ENCODE measurements at regions not wholly inside any gene's neighbourhood (a gene's known extent, or its start where the extent isn't known, plus 50 kb on each side); places are given as distances from the start of the nearest gene placed in this dataset.
A peak's percentile ranks its signal among the peaks of the same experiment; 100 is the strongest.

DNA sequence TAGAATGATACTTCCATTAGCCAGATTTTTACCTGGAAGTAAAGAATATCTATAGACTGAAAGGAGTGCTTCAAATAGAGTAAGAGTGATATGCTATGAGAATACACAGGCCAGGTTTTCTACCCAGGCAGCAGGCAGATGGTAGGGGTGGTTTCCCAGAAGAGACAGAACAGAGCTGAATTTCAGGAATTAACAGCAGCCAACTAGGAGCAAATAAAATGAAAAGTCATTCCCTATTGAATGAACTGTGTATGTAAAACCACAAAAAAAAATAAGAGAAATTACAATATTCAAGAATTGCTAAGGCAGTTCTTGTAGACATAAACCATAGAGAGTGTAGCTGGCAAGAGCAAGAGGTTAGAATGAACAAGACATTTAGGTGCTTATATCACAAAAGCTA is 336.8 kb downstream of the KCNJ3 start:
- H3K27me3 ChIP-seq (ENCODE audit: control insufficient read depth in 1 of 2, insufficient read depth in 1 of 2, low read length in 2 of 2) = no peaks in the 10 kb centered on the region
- H2BK120ac ChIP-seq (ENCODE audit: low read depth, low read length) = peak overlapping the region; percentile 19
- no peak for DNase-seq
- H2AK5ac ChIP-seq (ENCODE audit: low read length, severe bottlenecking) = no peak overlapping the region
- H4K8ac ChIP-seq (ENCODE audit: low read length) = no peak overlapping the region
- no peak overlapping the region for H3K23ac ChIP-seq (ENCODE audit: low read length in 2 of 2)
- H3K9ac ChIP-seq (ENCODE audit: low read length) = no peak overlapping the region
- H2BK15ac ChIP-seq (ENCODE audit: low read depth, poor library complexity, severe bottlenecking) = no peak overlapping the region
- no peaks in the 10 kb centered on the region for H3K36me3 ChIP-seq (ENCODE audit: control insufficient read depth in 1 of 2, insufficient read depth in 2 of 2, low read depth in 1 of 2, low read length in 2 of 2)
- peaks cover 2% of the 10 kb centered on the region for H3K9me3 ChIP-seq (ENCODE audit: control insufficient read depth, low read length)
- H3K4me3 ChIP-seq (ENCODE audit: insufficient read depth in 1 of 2, low read depth in 1 of 2, low read length in 2 of 2) = no peak overlapping the region
- no peak overlapping the region for H4K91ac ChIP-seq (ENCODE audit: low read length)
- no peak overlapping the region for H2BK5ac ChIP-seq (ENCODE audit: low read depth, low read length, poor library complexity, severe bottlenecking)
- no peaks in the 10 kb centered on the region for H3K4me1 ChIP-seq (ENCODE audit: control insufficient read depth, insufficient read depth, low read depth, low read length)
- H3K27ac ChIP-seq (ENCODE audit: low read length, poor library complexity, severe bottlenecking) = no peak overlapping the region
- no peak overlapping the region for H3K4ac ChIP-seq (ENCODE audit: low read depth in 1 of 2, low read length in 2 of 2)
- H3K14ac ChIP-seq (ENCODE audit: low read length in 2 of 2) = no peak overlapping the region
- no peak overlapping the region for H3K18ac ChIP-seq (ENCODE audit: low read depth in 1 of 2, low read length in 2 of 2)
- no peak overlapping the region for H3K4me2 ChIP-seq (ENCODE audit: low read length, poor library complexity, severe bottlenecking)
- H3K79me1 ChIP-seq (replicated peaks; ENCODE audit: low read length, poor library complexity, severe bottlenecking) = no peaks in the 10 kb centered on the region
- H2BK12ac ChIP-seq (ENCODE audit: low read length in 2 of 2) = no peak overlapping the region
- no peak overlapping the region for H2AFZ ChIP-seq (ENCODE audit: low read depth, low read length)

DNA sequence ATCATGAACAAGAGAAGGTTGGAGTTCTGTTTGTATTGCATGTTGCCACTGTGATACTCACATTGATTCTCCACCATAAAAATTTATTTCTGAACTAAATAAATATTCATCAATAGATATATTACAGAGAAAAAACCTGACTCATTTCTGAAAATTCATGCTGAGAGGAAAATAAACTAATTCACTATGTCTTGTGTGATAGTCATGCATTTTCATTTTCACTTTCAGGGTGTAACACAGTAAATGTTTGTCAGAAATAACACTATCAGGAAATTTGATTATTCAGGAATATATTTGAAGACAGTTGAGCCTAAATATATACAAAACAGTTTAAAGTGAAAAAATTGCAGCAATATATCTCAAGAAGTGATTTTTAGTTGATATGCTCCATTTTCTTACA is 335.2 kb downstream of the KCNJ3 start:
- H3K27me3 ChIP-seq (ENCODE audit: control insufficient read depth in 1 of 2, insufficient read depth in 1 of 2, low read length in 2 of 2) = no peaks in the 10 kb centered on the region
- H3K79me1 ChIP-seq (replicated peaks; ENCODE audit: low read length, poor library complexity, severe bottlenecking) = no peaks in the 10 kb centered on the region
- no peak overlapping the region for H3K4me2 ChIP-seq (ENCODE audit: low read length, poor library complexity, severe bottlenecking)
- H4K8ac ChIP-seq (ENCODE audit: low read length) = no peak overlapping the region
- no peak overlapping the region for H2BK15ac ChIP-seq (ENCODE audit: low read depth, poor library complexity, severe bottlenecking)
- H2AFZ ChIP-seq (ENCODE audit: low read depth, low read length) = no peak overlapping the region
- no peak overlapping the region for H3K23ac ChIP-seq (ENCODE audit: low read length in 2 of 2)
- no peak overlapping the region for H2BK120ac ChIP-seq (ENCODE audit: low read depth, low read length)
- no peak overlapping the region for H3K4me3 ChIP-seq (ENCODE audit: insufficient read depth in 1 of 2, low read depth in 1 of 2, low read length in 2 of 2)
- H2AK5ac ChIP-seq (ENCODE audit: low read length, severe bottlenecking) = no peak overlapping the region
- no peaks in the 10 kb centered on the region for H3K36me3 ChIP-seq (ENCODE audit: control insufficient read depth in 1 of 2, insufficient read depth in 2 of 2, low read depth in 1 of 2, low read length in 2 of 2)
- DNase-seq = no peak
- H3K9ac ChIP-seq (ENCODE audit: low read length) = no peak overlapping the region
- H3K18ac ChIP-seq (ENCODE audit: low read depth in 1 of 2, low read length in 2 of 2) = no peak overlapping the region
- H3K4ac ChIP-seq (ENCODE audit: low read depth in 1 of 2, low read length in 2 of 2) = no peak overlapping the region
- no peak overlapping the region for H3K27ac ChIP-seq (ENCODE audit: low read length, poor library complexity, severe bottlenecking)
- H4K91ac ChIP-seq (ENCODE audit: low read length) = no peak overlapping the region
- H3K4me1 ChIP-seq (ENCODE audit: control insufficient read depth, insufficient read depth, low read depth, low read length) = no peaks in the 10 kb centered on the region
- H2BK5ac ChIP-seq (ENCODE audit: low read depth, low read length, poor library complexity, severe bottlenecking) = no peak overlapping the region
- H3K14ac ChIP-seq (ENCODE audit: low read length in 2 of 2) = no peak overlapping the region
- H2BK12ac ChIP-seq (ENCODE audit: low read length in 2 of 2) = no peak overlapping the region
- H3K9me3 ChIP-seq (ENCODE audit: control insufficient read depth, low read length) = peaks cover 7% of the 10 kb centered on the region

GRCh38 chr2:155030296-155030695 is 331.8 kb downstream of the KCNJ3 start:
- Histone ChIP-seq H3K9ac (ENCODE audit: low read length) (no peak overlapping the region), H2BK12ac (ENCODE audit: low read length in 2 of 2) (no peak overlapping the region), H3K27me3 (ENCODE audit: control insufficient read depth in 1 of 2, insufficient read depth in 1 of 2, low read length in 2 of 2) (no peaks in the 10 kb centered on the region), H2BK15ac (ENCODE audit: low read depth, poor library complexity, severe bottlenecking) (no peak overlapping the region), H2BK120ac (ENCODE audit: low read depth, low read length) (no peak overlapping the region), H3K4me2 (ENCODE audit: low read length, poor library complexity, severe bottlenecking) (no peak overlapping the region), H2AFZ (ENCODE audit: low read depth, low read length) (no peak overlapping the region), H4K8ac (ENCODE audit: low read length) (no peak overlapping the region), H3K4me1 (ENCODE audit: control insufficient read depth, insufficient read depth, low read depth, low read length) (no peaks in the 10 kb centered on the region), H2AK5ac (ENCODE audit: low read length, severe bottlenecking) (no peak overlapping the region), H3K36me3 (ENCODE audit: control insufficient read depth in 1 of 2, insufficient read depth in 2 of 2, low read depth in 1 of 2, low read length in 2 of 2) (no peaks in the 10 kb centered on the region), H3K18ac (ENCODE audit: low read depth in 1 of 2, low read length in 2 of 2) (no peak overlapping the region), H3K27ac (ENCODE audit: low read length, poor library complexity, severe bottlenecking) (no peak overlapping the region), H2BK5ac (ENCODE audit: low read depth, low read length, poor library complexity, severe bottlenecking) (no peak overlapping the region), H4K91ac (ENCODE audit: low read length) (no peak overlapping the region), H3K14ac (ENCODE audit: low read length in 2 of 2) (no peak overlapping the region), H3K79me1 (replicated peaks; ENCODE audit: low read length, poor library complexity, severe bottlenecking) (no peaks in the 10 kb centered on the region), H3K4me3 (ENCODE audit: insufficient read depth in 1 of 2, low read depth in 1 of 2, low read length in 2 of 2) (no peak overlapping the region), H3K9me3 (ENCODE audit: control insufficient read depth, low read length) (peaks cover 4% of the 10 kb centered on the region), H3K4ac (ENCODE audit: low read depth in 1 of 2, low read length in 2 of 2) (no peak overlapping the region), H3K23ac (ENCODE audit: low read length in 2 of 2) (no peak overlapping the region)
- no peak for DNase-seq

DNA sequence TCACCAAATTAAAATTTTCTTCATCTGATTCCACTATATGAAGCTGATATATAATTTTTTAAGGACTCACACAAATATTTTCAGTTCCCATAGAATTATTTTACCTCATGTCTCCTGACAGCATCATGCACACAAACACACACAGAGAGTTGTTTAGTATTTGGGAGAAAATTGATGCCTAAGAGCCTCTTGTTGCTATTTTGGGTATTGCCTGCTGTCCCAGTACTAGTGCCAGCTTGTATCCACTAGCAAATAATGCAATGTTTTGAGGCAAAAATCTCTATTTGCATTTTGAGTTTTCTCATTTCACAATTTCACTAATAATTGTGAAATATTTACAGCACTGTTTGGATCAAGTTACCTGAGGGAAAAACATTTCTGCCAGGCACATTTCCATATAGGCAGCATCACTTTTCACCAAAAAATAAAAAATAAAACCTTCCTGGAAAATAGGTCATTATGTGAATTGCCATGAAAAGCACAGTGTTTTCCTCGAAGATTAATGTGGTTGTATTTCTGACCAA is 328.2 kb downstream of the KCNJ3 start:
- H3K36me3 ChIP-seq (ENCODE audit: control insufficient read depth in 1 of 2, insufficient read depth in 2 of 2, low read depth in 1 of 2, low read length in 2 of 2) = no peaks in the 10 kb centered on the region
- H2BK12ac ChIP-seq (ENCODE audit: low read length in 2 of 2) = no peak overlapping the region
- no peak overlapping the region for H4K91ac ChIP-seq (ENCODE audit: low read length)
- H3K23ac ChIP-seq (ENCODE audit: low read length in 2 of 2) = no peak overlapping the region
- no peak overlapping the region for H2AK5ac ChIP-seq (ENCODE audit: low read length, severe bottlenecking)
- no peak overlapping the region for H2AFZ ChIP-seq (ENCODE audit: low read depth, low read length)
- no peak overlapping the region for H3K18ac ChIP-seq (ENCODE audit: low read depth in 1 of 2, low read length in 2 of 2)
- no peaks in the 10 kb centered on the region for H3K27me3 ChIP-seq (ENCODE audit: control insufficient read depth in 1 of 2, insufficient read depth in 1 of 2, low read length in 2 of 2)
- H2BK5ac ChIP-seq (ENCODE audit: low read depth, low read length, poor library complexity, severe bottlenecking) = no peak overlapping the region
- H3K4me1 ChIP-seq (ENCODE audit: control insufficient read depth, insufficient read depth, low read depth, low read length) = no peaks in the 10 kb centered on the region
- peaks cover 4% of the 10 kb centered on the region for H3K9me3 ChIP-seq (ENCODE audit: control insufficient read depth, low read length)
- no peak overlapping the region for H3K4me2 ChIP-seq (ENCODE audit: low read length, poor library complexity, severe bottlenecking)
- H4K8ac ChIP-seq (ENCODE audit: low read length) = no peak overlapping the region
- H3K79me1 ChIP-seq (replicated peaks; ENCODE audit: low read length, poor library complexity, severe bottlenecking) = no peaks in the 10 kb centered on the region
- no peak overlapping the region for H3K14ac ChIP-seq (ENCODE audit: low read length in 2 of 2)
- WGBS = no CpG with 5 or more reads among the region's 1 CpG
- no peak overlapping the region for H3K9ac ChIP-seq (ENCODE audit: low read length)
- no peak overlapping the region for H2BK120ac ChIP-seq (ENCODE audit: low read depth, low read length)
- H3K27ac ChIP-seq (ENCODE audit: low read length, poor library complexity, severe bottlenecking) = no peak overlapping the region
- H3K4ac ChIP-seq (ENCODE audit: low read depth in 1 of 2, low read length in 2 of 2) = no peak overlapping the region
- H3K4me3 ChIP-seq (ENCODE audit: insufficient read depth in 1 of 2, low read depth in 1 of 2, low read length in 2 of 2) = no peak overlapping the region
- DNase-seq = no peak
- no peak overlapping the region for H2BK15ac ChIP-seq (ENCODE audit: low read depth, poor library complexity, severe bottlenecking)
